Astrocyte of the spinal cord (primary cell): ENCODE measurements at regions not wholly inside any gene's neighbourhood (a gene's known extent, or its start where the extent isn't known, plus 50 kb on each side); places are given as distances from the start of the nearest gene placed in this dataset.

Experiments used
- DNase-seq: peaks from one replicate; pipeline ENCODE4 v3.0.0; 2011; ENCODE audit warnings: low read depth, low spot score
- H3K4me3 ChIP-seq: 2 replicates; pipeline ENCODE4 v1.5.1; 2011; ENCODE audit warnings: low read depth, mild to moderate bottlenecking, low read length, moderate library complexity
- in situ Hi-C: cut with HindIII; loops from 2 replicates; pipeline ENCODE4 v1.10.0; 2017; ENCODE audit warnings: low sequenced_read_pairs
- TF ChIP-seq, protein P1 (sequence below): IDR thresholded peaks from 2 replicates; pipeline ENCODE4 v1.5.1; 2012; ENCODE audit warnings: low read depth, mild to moderate bottlenecking, low read length, inconsistent platforms

DNA sequence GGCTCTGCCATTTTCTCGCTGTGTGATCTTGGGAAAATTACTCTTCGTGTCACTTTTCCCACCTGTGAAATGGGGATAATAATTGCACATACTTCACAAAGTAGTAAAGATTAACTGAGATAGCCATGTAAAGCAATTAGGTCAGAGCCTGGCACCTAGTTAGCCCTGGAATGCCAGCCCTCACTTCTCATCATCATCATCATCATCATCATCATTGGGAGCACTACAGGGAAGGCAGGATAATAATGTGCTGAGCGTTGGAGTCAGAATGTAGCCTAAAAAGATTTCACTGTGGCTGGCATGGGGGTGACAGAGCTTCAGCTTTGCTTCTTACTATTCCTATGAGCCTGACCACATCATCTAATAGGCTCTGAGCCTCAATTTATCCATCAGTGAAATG is 362.6 kb downstream of the TOX3 start:
- TF ChIP-seq, protein P1, sequence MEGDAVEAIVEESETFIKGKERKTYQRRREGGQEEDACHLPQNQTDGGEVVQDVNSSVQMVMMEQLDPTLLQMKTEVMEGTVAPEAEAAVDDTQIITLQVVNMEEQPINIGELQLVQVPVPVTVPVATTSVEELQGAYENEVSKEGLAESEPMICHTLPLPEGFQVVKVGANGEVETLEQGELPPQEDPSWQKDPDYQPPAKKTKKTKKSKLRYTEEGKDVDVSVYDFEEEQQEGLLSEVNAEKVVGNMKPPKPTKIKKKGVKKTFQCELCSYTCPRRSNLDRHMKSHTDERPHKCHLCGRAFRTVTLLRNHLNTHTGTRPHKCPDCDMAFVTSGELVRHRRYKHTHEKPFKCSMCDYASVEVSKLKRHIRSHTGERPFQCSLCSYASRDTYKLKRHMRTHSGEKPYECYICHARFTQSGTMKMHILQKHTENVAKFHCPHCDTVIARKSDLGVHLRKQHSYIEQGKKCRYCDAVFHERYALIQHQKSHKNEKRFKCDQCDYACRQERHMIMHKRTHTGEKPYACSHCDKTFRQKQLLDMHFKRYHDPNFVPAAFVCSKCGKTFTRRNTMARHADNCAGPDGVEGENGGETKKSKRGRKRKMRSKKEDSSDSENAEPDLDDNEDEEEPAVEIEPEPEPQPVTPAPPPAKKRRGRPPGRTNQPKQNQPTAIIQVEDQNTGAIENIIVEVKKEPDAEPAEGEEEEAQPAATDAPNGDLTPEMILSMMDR, result no peak
- H3K4me3 ChIP-seq, result no peak overlapping the region
- DNase-seq, result no peak
- in situ Hi-C loops, result no loop called here

DNA sequence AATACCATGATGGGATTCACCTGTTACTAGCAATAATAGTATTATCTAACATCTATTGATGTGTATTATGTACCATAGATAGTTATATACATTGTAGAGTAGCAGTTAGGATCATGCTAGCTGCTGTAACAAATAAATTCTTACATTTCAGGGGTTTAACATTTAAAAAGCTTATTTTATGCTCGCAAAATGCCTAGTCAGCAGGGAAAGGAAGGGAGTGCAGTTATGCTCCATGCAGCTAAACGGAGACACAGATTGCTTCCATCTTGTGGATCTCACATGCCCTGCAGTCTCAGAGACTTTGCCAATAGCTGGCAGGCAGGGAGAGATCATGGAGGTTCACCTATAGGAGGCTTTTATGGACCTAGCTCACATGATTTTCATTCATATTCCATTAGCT is 364.1 kb downstream of the TOX3 start:
- in situ Hi-C loops, result no loop called here
- H3K4me3 ChIP-seq, result no peak overlapping the region
- TF ChIP-seq, protein P1, result no peak
- DNase-seq, result no peak

DNA sequence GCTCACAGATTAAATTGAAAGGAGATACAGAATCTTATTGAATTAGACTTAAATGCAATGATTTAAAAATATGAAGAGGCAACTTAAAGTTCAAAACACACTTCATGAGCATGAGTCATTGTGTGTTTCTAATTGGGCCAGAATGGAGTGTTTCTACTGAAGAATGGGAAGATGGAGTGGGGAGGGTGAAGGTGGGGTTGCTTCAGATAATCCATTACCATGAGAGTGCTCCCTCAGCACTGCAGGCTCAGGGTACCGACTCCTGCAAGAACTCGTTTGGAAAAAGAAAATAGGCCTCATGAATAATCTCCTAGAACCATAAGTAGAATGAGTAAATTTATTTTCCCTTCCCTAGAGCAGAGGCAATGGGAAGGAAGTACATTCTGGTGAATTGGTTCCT is 372.8 kb downstream of the TOX3 start:
- DNase-seq, result no peak
- in situ Hi-C loops, result no loop called here
- TF ChIP-seq, protein P1, result no peak
- H3K4me3 ChIP-seq, result no peak overlapping the region

DNA sequence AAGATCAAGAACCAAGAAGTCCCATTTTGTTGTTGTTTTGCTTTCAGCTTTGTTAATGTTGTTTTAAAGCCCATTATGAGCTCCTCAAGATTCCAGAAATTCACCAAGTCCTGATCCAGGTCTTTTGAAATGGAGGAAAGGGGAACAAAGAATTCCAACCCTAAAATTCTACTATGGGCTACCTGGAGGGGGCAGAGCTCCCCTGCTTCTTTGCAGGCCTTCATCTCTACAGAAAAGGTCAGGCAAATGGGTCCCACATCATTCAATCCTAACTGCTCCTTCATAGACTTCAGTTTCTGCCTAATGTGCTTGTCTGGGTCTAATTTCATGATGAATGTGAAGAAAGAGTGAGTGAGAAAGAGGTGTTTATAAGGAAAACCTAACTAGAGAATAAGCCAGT is 375.5 kb downstream of the TOX3 start:
- TF ChIP-seq, protein P1, result no peak
- no peak overlapping the region for H3K4me3 ChIP-seq
- in situ Hi-C loops, result no loop called here
- no peak for DNase-seq

DNA sequence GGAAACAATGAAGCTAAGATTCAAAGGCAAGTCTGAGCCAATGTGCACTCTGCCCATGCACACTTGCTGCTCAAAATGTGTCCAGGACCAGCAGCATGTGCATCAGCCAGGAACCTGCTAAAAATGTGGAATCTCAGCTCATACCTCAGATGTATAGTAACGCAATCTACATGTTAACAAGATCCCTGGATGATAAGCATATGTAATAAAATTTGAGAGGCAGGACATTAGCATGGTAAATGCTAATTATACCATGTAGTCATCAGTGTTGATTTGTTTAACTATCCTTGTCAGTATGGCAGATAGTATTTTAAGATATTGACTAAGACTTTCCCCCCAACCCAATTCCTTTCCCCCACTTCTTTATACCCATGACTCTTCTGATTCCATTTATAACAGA is 379.6 kb downstream of the TOX3 start:
- H3K4me3 ChIP-seq, result no peak overlapping the region
- TF ChIP-seq, protein P1, result no peak
- in situ Hi-C loops, result no loop called here
- DNase-seq, result no peak

DNA sequence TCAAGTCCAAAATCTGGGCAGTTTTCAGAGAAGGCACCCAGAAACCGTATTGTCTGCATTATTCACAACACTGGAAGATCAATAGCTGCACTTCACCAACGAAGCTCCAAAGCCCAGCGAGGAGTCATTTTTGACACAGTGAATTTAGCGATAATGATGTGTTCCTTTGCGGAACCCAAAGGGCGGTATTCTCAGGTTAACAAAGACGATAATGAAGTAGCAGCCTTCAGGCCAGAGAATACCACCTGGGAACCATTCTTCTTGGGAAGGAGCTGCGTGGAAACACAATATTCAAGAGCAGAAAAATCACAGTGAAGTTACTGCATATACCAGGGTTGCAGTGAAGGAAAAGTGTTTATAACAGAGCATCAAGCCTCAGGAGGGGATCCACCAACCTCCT is 381.0 kb downstream of the TOX3 start:
- H3K4me3 ChIP-seq, result no peak overlapping the region
- in situ Hi-C loops, result no loop called here
- TF ChIP-seq, protein P1, result no peak
- no peak for DNase-seq

DNA sequence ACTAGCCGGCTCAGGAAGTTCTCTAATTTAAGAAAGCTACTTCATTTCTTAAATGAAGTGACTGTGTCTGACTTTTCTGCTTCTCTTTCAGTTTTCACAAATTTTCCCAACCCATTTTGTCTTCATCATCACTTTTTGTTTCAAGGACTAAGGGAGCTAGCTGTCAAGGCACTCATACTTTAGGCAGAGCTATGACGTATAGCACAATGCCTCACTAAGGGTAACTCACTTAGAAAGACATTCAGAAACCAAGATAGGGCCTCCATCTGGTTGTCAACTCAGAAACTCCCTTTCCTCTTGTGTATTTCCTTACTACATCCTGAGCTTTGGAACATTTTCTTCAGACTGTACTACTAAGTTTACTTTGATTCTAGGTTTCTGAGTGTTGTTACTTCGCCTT is 397.9 kb downstream of the TOX3 start:
- no peak overlapping the region for H3K4me3 ChIP-seq
- TF ChIP-seq, protein P1, result no peak
- no peak for DNase-seq
- in situ Hi-C loops, result no loop called here
